Keratinocyte (primary cell): ENCODE measurements at regions not wholly inside any gene's neighbourhood (a gene's known extent, or its start where the extent isn't known, plus 50 kb on each side); places are given as distances from the start of the nearest gene placed in this dataset.
"Not testable (repeated sequence)": the region's sequence is repeated elsewhere in the genome, so short reads cannot be mapped to it uniquely, and the experiment has no call there.

Source experiments
- CTCF ChIP-seq, 3 experiments: IDR thresholded peaks in 1 of 3; conservative IDR thresholded peaks in 1 of 3; optimal IDR thresholded peaks in 1 of 3; 2 replicates in 2 of 3; 3 replicates in 1 of 3; pipeline versions ENCODE3 to v1.5.1; 2011; ENCODE audit warnings: low read length in 3 of 3, mild to moderate bottlenecking in 3 of 3, moderate library complexity in 2 of 3, control low read depth in 1 of 3, inconsistent platforms in 1 of 3; ENCODE audit not compliant: insufficient read depth in 2 of 3; ENCODE audit errors: extremely low read depth in 1 of 3
- EZH2 ChIP-seq: IDR thresholded peaks from one replicate; pipeline ENCODE4 v1.6.1; 2012; ENCODE audit warnings: inconsistent platforms, mild to moderate bottlenecking, low read length, moderate library complexity

- TF ChIP-seq CTCF (optimal IDR thresholded peaks at IDR 0.05 in 1 of 3, IDR thresholded peaks at IDR 0.05 in 1 of 3, conservative IDR thresholded peaks at IDR 0.05 in 1 of 3; ENCODE audit: extremely low read depth in 1 of 3, insufficient read depth in 2 of 3, low read length in 3 of 3); EZH2: not testable (repeated sequence)
Observed at GRCh38 chr10:29769277-29769676, 134.5 kb upstream of the SVIL start.
